Suprapubic skin (tissue), 3 donors: ENCODE measurements at regions not wholly inside any gene's neighbourhood (a gene's known extent, or its start where the extent isn't known, plus 50 kb on each side); places are given as distances from the start of the nearest gene placed in this dataset.

Experiments used
- CTCF ChIP-seq, 2 donors: fragments of 200-600 bp in 1 of 2; fragments of 450-650 bp in 1 of 2; sonication (generic) in 1 of 2; IDR thresholded peaks; one replicate each; pipeline ENCODE4 v1.5.1; 2016 to 2019; ENCODE audit warnings: antibody characterized with exemption in 2 of 2, mild to moderate bottlenecking in 1 of 2, moderate library complexity in 1 of 2
- EP300 ChIP-seq: sonication (generic); formaldehyde crosslinking; IDR thresholded peaks from one replicate; pipeline ENCODE4 v1.6.1; 2017; ENCODE audit warnings: antibody characterized with exemption

GRCh38 chr5:19314840-19315239 lies 673.2 kb downstream of the CDH18 start:
- TF ChIP-seq CTCF (IDR thresholded peaks at IDR 0.05) (peak; percentile 21 to 44), EP300 (no peak)
